ENCODE measurements at regions not wholly inside any gene's neighbourhood (a gene's known extent, or its start where the extent isn't known, plus 50 kb on each side); places are given as distances from the start of the nearest gene placed in this dataset.
"Not testable (repeated sequence)": the region's sequence is repeated elsewhere in the genome, so short reads cannot be mapped to it uniquely, and the experiment has no call there.

- DNase-seq (ENCODE audit: low spot score): no peak
These were observed 63.0 kb downstream of the HLX start for GRCh38 chr1:220942278-220942677.

DNA sequence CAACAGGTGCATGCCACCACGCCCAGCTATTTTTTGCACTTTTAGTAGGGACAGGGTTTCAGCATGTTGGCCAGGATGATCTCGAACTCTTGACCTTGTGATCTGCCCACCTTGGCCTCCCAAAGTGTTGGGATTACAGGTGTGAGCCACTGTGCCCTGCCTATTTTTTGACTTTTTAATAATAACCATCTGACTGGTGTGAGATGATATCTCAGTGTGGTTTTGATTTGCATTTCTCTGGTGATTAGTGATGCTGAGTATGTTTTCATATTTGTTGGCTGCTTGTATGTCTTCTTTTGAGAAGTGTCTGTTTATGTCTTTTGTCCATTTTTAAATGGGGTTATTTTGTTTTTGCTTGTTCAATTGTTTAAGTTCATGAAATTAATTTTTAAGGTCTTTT, 63.7 kb downstream of the HLX start:
- DNase-seq (ENCODE audit: low spot score): not testable (repeated sequence)

- no peak for DNase-seq (ENCODE audit: low spot score)
These were observed 64.2 kb downstream of the HLX start for GRCh38 chr1:220943319-220943996.

- DNase-seq (ENCODE audit: low spot score): peak; percentile 14
These were observed 71.3 kb downstream of the HLX start for GRCh38 chr1:220950576-220950975.

DNA sequence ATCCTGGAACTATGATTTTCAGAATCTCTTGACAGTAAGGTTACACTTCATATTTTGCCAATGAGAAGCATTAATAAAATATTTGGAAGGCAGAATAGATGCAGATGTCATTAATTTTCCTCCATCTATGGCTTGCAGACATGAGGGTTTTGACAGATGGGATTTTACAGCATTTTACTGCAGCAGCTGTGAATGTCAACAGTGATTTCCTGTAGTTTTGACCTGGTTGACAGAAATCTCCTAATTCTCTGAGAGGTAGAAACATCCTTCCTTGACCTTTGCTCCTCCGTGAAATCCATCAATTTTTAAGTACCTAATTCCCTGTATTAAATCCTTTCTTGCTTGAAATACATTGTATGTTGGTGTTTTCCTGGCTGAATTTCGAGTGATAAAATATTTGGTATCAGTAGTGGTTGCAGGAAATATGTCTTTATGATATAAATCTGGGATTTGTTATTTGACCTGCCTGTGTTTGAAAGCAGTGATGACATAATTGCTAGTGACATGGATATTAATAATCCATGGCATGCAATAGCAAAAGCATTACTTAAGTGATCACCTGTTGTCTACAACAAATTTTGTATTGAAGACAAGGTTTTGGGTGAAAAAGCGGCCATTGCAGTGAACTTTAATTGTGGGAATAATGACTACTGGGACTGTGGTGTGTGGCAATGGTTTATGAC, 73.9 kb downstream of the HLX start:
- no peak for DNase-seq (ENCODE audit: low spot score)

GRCh38 chr1:220954321-220955075, 75.3 kb downstream of the HLX start:
- no peak for DNase-seq (ENCODE audit: low spot score)

GRCh38 chr1:220955116-220955515, 75.9 kb downstream of the HLX start:
- DNase-seq (ENCODE audit: low spot score): no peak

- no peak for DNase-seq (ENCODE audit: low spot score)
These were observed 77.4 kb downstream of the HLX start for GRCh38 chr1:220956501-220957232.

GRCh38 chr1:220957233-220957605, 78.0 kb downstream of the HLX start:
- DNase-seq (ENCODE audit: low spot score): peak; percentile 58

DNA sequence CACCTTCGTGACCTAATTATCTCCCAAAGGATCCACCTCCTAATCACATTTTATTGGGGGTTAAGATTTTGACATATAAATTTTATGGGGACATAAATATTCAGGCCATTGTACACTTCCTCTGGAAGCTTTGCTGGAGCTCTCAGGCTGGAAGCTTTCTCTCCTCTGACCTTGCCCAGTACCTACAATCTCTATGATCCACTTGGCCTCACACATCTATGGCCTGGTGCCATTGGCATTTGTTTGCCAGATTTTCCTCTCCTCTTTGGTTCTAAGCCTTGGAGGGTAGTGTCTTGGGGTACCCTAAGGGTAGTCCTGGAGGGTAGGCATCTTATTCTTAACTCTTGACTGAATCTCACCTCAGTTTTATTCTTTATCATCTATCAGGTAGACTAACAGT, 79.0 kb downstream of the HLX start:
- DNase-seq (ENCODE audit: low spot score): no peak

- peak; percentile 63 for DNase-seq (ENCODE audit: low spot score)
These were observed 82.9 kb downstream of the HLX start for GRCh38 chr1:220962031-220962751.

- DNase-seq (ENCODE audit: low spot score): no peak
These were observed 86.8 kb downstream of the HLX start for GRCh38 chr1:220966041-220966440.

DNA sequence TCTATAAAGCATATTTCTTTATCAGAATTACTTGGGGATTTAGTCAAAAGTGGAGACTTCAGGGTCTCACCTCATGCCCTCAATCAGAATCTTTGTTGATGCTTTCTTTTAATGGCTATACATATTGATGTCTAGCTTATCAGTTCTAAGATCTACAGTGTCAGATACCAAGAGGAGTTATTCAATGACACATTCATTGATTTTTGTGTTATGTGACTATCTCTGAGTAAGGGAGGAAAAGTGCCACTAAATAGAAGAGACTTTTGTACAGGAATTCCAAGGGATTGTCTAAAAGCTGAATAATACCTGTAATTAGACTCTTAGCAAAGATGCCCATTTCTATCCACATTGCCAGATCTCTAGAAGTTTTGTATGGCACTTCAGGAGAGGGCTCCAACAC, 87.2 kb downstream of the HLX start:
- DNase-seq (ENCODE audit: low spot score): no peak

DNA sequence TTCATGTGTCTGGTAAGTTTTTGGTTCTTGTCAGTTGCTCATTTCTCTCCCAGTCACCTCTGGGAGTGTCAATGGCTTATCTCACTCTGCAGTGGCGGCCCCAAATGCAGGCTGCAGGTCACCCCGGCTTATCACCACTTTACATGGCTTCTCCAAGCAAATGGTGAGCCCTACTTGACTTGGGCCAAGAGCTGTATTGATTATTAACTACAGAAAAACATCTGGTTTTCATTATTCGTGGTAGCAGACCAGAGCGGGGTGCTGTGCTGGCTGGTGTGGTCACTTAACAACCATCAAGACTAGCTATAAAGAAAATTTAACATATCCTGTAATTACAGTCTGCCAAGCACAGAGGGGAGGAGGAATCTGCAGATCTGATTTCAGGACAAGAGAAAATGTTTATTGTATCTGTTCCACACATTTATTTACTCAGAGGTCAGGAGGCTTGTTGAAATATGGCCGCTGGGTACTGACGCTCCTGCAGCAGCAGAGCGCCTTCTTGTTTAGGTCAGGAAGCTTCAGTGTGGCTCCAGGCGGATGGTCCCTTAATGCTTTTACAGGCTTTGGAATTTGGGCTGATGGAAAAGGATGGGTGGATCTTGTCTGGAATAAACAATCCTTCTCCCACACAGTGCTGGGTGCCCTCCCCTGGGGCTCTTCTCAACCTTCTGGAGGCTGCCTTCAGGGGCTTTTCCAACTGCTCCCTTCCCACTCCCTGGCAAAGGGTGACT, 87.8 kb downstream of the HLX start:
- DNase-seq (ENCODE audit: low spot score): no peak

DNA sequence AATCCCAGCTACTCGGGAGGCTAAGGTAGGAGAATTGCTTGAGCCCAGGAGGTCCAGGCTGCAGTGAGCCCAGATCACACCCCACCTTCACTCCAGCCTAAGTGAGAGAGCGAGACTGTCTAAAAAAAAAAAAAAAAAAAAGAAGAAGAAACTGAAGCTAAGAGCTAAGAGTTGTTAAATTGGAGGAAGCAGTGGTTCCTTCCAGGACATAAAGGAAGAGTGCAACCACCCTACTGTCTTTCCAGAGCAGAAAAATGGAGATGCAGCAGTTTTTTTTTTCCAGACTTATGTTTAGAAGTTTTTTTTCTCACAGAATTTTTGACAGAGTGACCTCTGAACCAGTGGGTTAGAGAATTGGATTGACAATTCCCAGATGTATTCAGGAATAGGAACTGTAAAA, 88.7 kb downstream of the HLX start:
- no peak for DNase-seq (ENCODE audit: low spot score)

DNA sequence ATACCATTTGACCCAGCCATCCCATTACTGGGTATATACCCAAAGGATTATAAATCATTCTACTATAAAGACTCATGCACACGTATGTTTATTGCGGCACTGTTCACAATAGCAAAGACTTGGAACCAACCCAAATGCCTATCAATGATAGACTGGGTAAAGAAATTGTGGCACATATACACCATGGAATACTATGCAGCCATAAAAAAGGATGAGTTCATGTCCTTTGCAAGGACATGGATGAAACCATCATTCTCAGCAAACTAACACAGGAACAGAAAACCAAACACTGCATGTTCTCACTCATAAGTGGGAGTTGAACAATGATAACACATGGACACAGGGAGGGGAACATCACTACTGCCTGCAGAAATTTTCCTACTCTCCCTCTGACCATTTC, 90.0 kb downstream of the HLX start:
- DNase-seq (ENCODE audit: low spot score): not testable (repeated sequence)

- DNase-seq (ENCODE audit: low spot score): peak; percentile 20
These were observed 91.1 kb downstream of the HLX start for GRCh38 chr1:220970311-220970710.

DNA sequence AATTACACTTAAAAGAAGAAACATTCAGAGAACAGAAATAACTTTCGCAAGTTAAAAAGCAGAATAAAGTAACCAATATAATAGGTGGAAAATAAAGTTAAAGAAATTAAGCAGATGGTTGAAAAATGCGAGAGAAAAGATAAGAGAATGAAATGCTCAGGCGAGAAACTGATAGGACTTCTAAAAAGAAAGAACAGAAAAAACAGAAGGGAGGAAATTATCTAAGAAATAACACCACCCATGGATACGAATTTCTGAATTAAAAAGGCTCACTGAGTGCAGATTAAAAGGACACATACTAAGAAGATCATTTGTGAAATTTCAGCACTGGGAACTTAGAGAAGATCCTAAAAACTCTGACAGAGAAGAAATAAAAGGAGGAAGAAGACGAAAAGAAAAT, 92.0 kb downstream of the HLX start:
- DNase-seq (ENCODE audit: low spot score): no peak

DNA sequence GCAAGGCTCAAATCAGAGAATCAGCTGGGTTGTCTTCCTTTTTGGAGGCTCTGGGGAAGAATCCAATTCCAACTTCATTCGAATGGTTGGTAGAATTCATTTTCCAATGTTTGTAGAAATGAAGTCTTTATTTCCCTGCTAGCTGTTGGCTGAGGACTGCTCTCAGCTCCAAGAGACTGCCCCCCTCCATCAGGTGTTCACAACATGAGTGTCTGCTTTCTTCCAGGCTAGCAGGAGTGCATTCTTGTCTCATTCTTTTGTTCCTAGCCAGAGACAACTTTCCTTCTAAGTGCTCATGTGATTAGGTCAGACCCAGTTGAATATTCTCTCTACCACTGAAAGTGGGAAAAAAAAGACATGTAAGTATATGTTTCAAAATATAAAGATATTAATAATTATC, 95.2 kb downstream of the HLX start:
- DNase-seq (ENCODE audit: low spot score): no peak

GRCh38 chr1:220976390-220976789, 97.1 kb downstream of the HLX start:
- DNase-seq (ENCODE audit: low spot score): no peak

- DNase-seq (ENCODE audit: low spot score): no peak
These were observed 100.1 kb downstream of the HLX start for GRCh38 chr1:220979371-220979770.

Measured in A172 (cell line).